ENCODE measurements at regions not wholly inside any gene's neighbourhood (a gene's known extent, or its start where the extent isn't known, plus 50 kb on each side); places are given as distances from the start of the nearest gene placed in this dataset.

- TF ChIP-seq CTCF (IDR thresholded peaks at IDR 0.05) (no peak), POLR2A (IDR thresholded peaks at IDR 0.05) (no peak)
These were observed 75.9 kb downstream of the INHBB start for GRCh38 chr2:120421830-120422175.
